HepG2 (cell line): ENCODE measurements at regions not wholly inside any gene's neighbourhood (a gene's known extent, or its start where the extent isn't known, plus 50 kb on each side); places are given as distances from the start of the nearest gene placed in this dataset.

Source experiments
- ATAC-seq: fragments of 200-7000 bp; cut with Tn5 transposase; 3 replicates; pipeline ENCODE4 v1.9.1; 2020; ENCODE audit warnings: mild to moderate bottlenecking, moderate library complexity
- BruUV-seq: library from RNA; stranded (reverse); fragments of 400-500 nt; replicated peaks from 2 replicates; lab custom pipeline; 2021; lab: Mats Ljungman, UMichigan
- CTCF ChIA-PET: fragments of 300-600 bp; formaldehyde crosslinking; extraction: SDS; loops from one replicate; lab custom pipeline; 2021; ENCODE audit warnings: low total read pairs, inconsistent platforms, low intra/inter-chr PET ratio; lab: Yijun Ruan, JAX
- POLR2A ChIA-PET: fragments of 350-600 bp; sonication (Branson Sonifier 250); formaldehyde crosslinking; loops from one replicate; lab custom pipeline; 2020; ENCODE audit warnings: antibody characterized with exemption, inconsistent platforms; lab: Yijun Ruan, JAX
- DNase-seq: peaks from one replicate; pipeline ENCODE4 v3.0.0-alpha.2; 2015; ENCODE audit warnings: low spot score
- FAIRE-seq: peaks from 3 replicates; lab custom pipeline; 2011; peaks lifted over from hg19 to GRCh38; lab: Jason Lieb, UNC
- H2AFZ ChIP-seq: one replicate; pipeline ENCODE4 v1.6.1; 2011; ENCODE audit warnings: low read length, inconsistent platforms
- H3K27ac ChIP-seq: fragments of 300-600 bp; 3 replicates; pipeline ENCODE4 v1.8.0; 2011; ENCODE audit warnings: mixed run types, mild to moderate bottlenecking, mixed read lengths, low read length, inconsistent platforms; ENCODE audit not compliant: insufficient read depth; ENCODE audit errors: extremely low read length
- H3K27me3 ChIP-seq, 2 experiments: fragments of 200-600 bp in 1 of 2; 2 replicates in 1 of 2; 3 replicates in 1 of 2; pipeline versions ENCODE4 v1.6.0 to v1.8.0; 2011; ENCODE audit warnings: low read length in 2 of 2, mild to moderate bottlenecking in 2 of 2, moderate library complexity in 2 of 2, inconsistent platforms in 1 of 2; ENCODE audit not compliant: insufficient read depth in 2 of 2, control insufficient read depth in 1 of 2
- H3K36me3 ChIP-seq, 2 experiments: fragments of 200-600 bp in 1 of 2; replicated peaks in 1 of 2; 2 replicates in 1 of 2; 3 replicates in 1 of 2; pipeline versions ENCODE4 v1.5.1 to v1.8.0; 2011; ENCODE audit warnings: low read length in 2 of 2, inconsistent platforms in 1 of 2; ENCODE audit not compliant: insufficient read depth in 2 of 2, control insufficient read depth in 1 of 2
- H3K4me1 ChIP-seq: 2 replicates; pipeline ENCODE4 v1.5.1; 2012; ENCODE audit warnings: low read length, inconsistent platforms; ENCODE audit not compliant: insufficient read depth
- H3K4me2 ChIP-seq: 2 replicates; pipeline ENCODE4 v1.6.0; 2011; ENCODE audit warnings: low read depth, low read length, inconsistent platforms
- H3K4me3 ChIP-seq, 3 experiments: fragments of 200-600 bp in 1 of 3; sonication (generic), shearing (Covaris generic) in 1 of 3; replicated peaks in 1 of 3; 2 replicates each; pipeline ENCODE4 v1.5.1; 2011 to 2016; ENCODE audit warnings: low read length in 3 of 3, inconsistent platforms in 2 of 3, low read depth in 2 of 3, mild to moderate bottlenecking in 2 of 3, control low read depth in 1 of 3, mixed read lengths in 1 of 3; ENCODE audit not compliant: insufficient read depth in 1 of 3
- H3K79me2 ChIP-seq: one replicate; pipeline ENCODE4 v1.6.1; 2011; ENCODE audit warnings: low read length, inconsistent platforms; ENCODE audit not compliant: insufficient read depth
- H3K9ac ChIP-seq: 2 replicates; pipeline ENCODE4 v1.6.0; 2011; ENCODE audit warnings: mild to moderate bottlenecking, low read depth, low read length, inconsistent platforms; ENCODE audit not compliant: insufficient read depth
- H3K9me3 ChIP-seq: 2 replicates; pipeline ENCODE4 v1.5.1; 2012; ENCODE audit warnings: mild to moderate bottlenecking, low read length
- H4K20me1 ChIP-seq: 2 replicates; pipeline ENCODE4 v1.6.0; 2011; ENCODE audit warnings: inconsistent platforms, mild to moderate bottlenecking, low read length, moderate library complexity; ENCODE audit not compliant: insufficient read depth
- GLMP ChIP-seq: sonication (generic); formaldehyde crosslinking; IDR thresholded peaks from 2 replicates; pipeline ENCODE4 v1.9.0; 2021; ENCODE audit warnings: missing genetic modification reagents, mild to moderate bottlenecking, borderline replicate concordance
- WGBS: methylation state at CpG from one replicate; pipeline ENCODE4 v1.1.6; 2017; ENCODE audit warnings: low lambda C conversion rate; 5-methylcytosine and 5-hydroxymethylcytosine counted together
- in situ Hi-C: cut with HindIII; loops from 2 replicates; pipeline ENCODE4 v1.10.0; 2017; ENCODE audit warnings: low pct_unique_long_range_greater_than_20kb; ENCODE audit not compliant: extremely low pct_ligation_motif_present
- intact Hi-C: fragments of 100-400 bp; cut with micrococcal nuclease; formaldehyde crosslinking; loops from one replicate; pipeline ENCODE4 v1.10.0; 2022; ENCODE audit not compliant: unreplicated experiment
- TF ChIP-seq, protein P1 (sequence below): sonication (generic); formaldehyde crosslinking; IDR thresholded peaks from 2 replicates; pipeline ENCODE4 v1.4.0; 2020; ENCODE audit warnings: missing genetic modification reagents

DNA sequence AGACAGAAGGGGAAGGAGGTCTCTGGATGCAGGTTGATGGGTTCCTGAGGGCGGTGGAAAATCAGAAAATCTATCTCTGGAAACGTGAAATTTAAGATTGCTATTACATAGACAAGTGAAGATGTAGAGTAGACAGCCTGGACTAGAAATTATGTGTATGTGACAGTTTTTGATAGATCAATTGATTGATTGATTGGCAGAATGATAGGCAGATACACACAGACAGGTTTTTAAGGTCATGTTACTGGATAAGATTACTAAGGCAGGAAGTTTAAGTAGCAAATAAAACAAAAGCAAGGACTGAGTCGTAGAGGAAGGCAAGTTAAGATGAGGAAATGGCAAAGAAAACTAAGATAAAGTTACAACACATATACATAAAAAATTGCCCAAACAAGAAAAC lies 124.7 kb downstream of the RGS21 start:
- WGBS = 2% methylated on average over 3 of the region's 3 CpGs
- BruUV-seq = no TSS peak
- no peak for FAIRE-seq

More for the DNA sequence above, 124.7 kb downstream of the RGS21 start:
- no peaks in the 10 kb centered on the region for H3K79me2 ChIP-seq
- H3K4me3 ChIP-seq = no peak overlapping the region
- in situ Hi-C loops = no loop called here
- H2AFZ ChIP-seq = no peak overlapping the region
- CTCF ChIA-PET = no interaction called here
- no peaks in the 10 kb centered on the region for H4K20me1 ChIP-seq
- H3K27me3 ChIP-seq = no peaks in the 10 kb centered on the region; a peak in 1 of 5 replicates
- no peaks in the 10 kb centered on the region for H3K36me3 ChIP-seq
- H3K4me1 ChIP-seq = no peaks in the 10 kb centered on the region
- ATAC-seq (no peak), DNase-seq (no peak)
- intact Hi-C loops = no loop called here
- no peak for TF ChIP-seq GLMP (CRISPR knock-in tag)
- TF ChIP-seq, protein P1, sequence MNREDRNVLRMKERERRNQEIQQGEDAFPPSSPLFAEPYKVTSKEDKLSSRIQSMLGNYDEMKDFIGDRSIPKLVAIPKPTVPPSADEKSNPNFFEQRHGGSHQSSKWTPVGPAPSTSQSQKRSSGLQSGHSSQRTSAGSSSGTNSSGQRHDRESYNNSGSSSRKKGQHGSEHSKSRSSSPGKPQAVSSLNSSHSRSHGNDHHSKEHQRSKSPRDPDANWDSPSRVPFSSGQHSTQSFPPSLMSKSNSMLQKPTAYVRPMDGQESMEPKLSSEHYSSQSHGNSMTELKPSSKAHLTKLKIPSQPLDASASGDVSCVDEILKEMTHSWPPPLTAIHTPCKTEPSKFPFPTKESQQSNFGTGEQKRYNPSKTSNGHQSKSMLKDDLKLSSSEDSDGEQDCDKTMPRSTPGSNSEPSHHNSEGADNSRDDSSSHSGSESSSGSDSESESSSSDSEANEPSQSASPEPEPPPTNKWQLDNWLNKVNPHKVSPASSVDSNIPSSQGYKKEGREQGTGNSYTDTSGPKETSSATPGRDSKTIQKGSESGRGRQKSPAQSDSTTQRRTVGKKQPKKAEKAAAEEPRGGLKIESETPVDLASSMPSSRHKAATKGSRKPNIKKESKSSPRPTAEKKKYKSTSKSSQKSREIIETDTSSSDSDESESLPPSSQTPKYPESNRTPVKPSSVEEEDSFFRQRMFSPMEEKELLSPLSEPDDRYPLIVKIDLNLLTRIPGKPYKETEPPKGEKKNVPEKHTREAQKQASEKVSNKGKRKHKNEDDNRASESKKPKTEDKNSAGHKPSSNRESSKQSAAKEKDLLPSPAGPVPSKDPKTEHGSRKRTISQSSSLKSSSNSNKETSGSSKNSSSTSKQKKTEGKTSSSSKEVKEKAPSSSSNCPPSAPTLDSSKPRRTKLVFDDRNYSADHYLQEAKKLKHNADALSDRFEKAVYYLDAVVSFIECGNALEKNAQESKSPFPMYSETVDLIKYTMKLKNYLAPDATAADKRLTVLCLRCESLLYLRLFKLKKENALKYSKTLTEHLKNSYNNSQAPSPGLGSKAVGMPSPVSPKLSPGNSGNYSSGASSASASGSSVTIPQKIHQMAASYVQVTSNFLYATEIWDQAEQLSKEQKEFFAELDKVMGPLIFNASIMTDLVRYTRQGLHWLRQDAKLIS (CRISPR knock-in tag) = no peak
- H3K4me2 ChIP-seq = no peak overlapping the region
- H3K9ac ChIP-seq = no peak overlapping the region
- no peaks in the 10 kb centered on the region for H3K9me3 ChIP-seq
- POLR2A ChIA-PET = no interaction called here
- H3K27ac ChIP-seq = no peak overlapping the region
